HEK293 (cell line): ENCODE measurements at regions not wholly inside any gene's neighbourhood (a gene's known extent, or its start where the extent isn't known, plus 50 kb on each side); places are given as distances from the start of the nearest gene placed in this dataset.
"Not testable (repeated sequence)": the region's sequence is repeated elsewhere in the genome, so short reads cannot be mapped to it uniquely, and the experiment has no call there.

Experiments used
- CTCF ChIA-PET: fragments of 350-600 bp; formaldehyde crosslinking; extraction: SDS; loops from one replicate; lab custom pipeline; 2021; ENCODE audit warnings: antibody characterized with exemption; lab: Yijun Ruan, JAX
- POLR2A ChIA-PET: fragments of 300-600 bp; formaldehyde crosslinking; extraction: SDS; loops from one replicate; lab custom pipeline; 2020; ENCODE audit warnings: antibody characterized with exemption, inconsistent platforms; lab: Yijun Ruan, JAX
- H3K27ac ChIP-seq: fragments of 200-500 bp; sonication (Bioruptor generic); 2 replicates; pipeline ENCODE4 v1.5.1; 2014; ENCODE audit warnings: low read depth, low read length, control low read depth, inconsistent platforms; ENCODE audit errors: extremely low read depth
- H3K36me3 ChIP-seq, 2 experiments: fragments of 200-500 bp in 1 of 2; sonication (Bioruptor generic) in 1 of 2; 1 replicate in 1 of 2; 2 replicates in 1 of 2; pipeline ENCODE4 v1.5.1; 2014 to 2017; ENCODE audit warnings: inconsistent platforms in 2 of 2, low read length in 2 of 2; ENCODE audit not compliant: control insufficient read depth in 2 of 2, insufficient read depth in 1 of 2
- H3K4me1 ChIP-seq: fragments of 200-500 bp; sonication (Bioruptor generic); 2 replicates; pipeline ENCODE4 v1.5.1; 2014; ENCODE audit warnings: mild to moderate bottlenecking, low read length, inconsistent platforms; ENCODE audit not compliant: control insufficient read depth, insufficient read depth
- H3K4me3 ChIP-seq: 2 replicates; pipeline ENCODE4 v1.5.1; 2011; ENCODE audit warnings: low read depth, mild to moderate bottlenecking, control low read depth, low read length, moderate library complexity
- H3K9me3 ChIP-seq: fragments of 200-500 bp; sonication (Bioruptor generic); 2 replicates; pipeline ENCODE4 v1.5.1; 2014; ENCODE audit warnings: low read depth, low read length, inconsistent platforms; ENCODE audit not compliant: control insufficient read depth, insufficient read depth
- KLF7 ChIP-seq: fragments of 450-650 bp; formaldehyde crosslinking; IDR thresholded peaks from 2 replicates; pipeline ENCODE4 v1.5.1; 2016; ENCODE audit warnings: missing biosample characterization, missing genetic modification characterization, borderline replicate concordance
- MYNN ChIP-seq: fragments of 450-650 bp; formaldehyde crosslinking; IDR thresholded peaks from 2 replicates; pipeline ENCODE4 v1.5.1; 2016; ENCODE audit warnings: missing biosample characterization, missing genetic modification characterization, borderline replicate concordance
- ZNF169 ChIP-seq: fragments of 450-650 bp; formaldehyde crosslinking; IDR thresholded peaks from 2 replicates; pipeline ENCODE4 v1.5.1; 2016; ENCODE audit warnings: missing biosample characterization, missing genetic modification characterization
- ZNF184 ChIP-seq: fragments of 450-650 bp; IDR thresholded peaks from 2 replicates; pipeline ENCODE4 v1.5.1; 2018; ENCODE audit warnings: missing biosample characterization, mild to moderate bottlenecking, missing genetic modification characterization
- ZNF654 ChIP-seq: fragments of 450-650 bp; formaldehyde crosslinking; IDR thresholded peaks from 2 replicates; pipeline ENCODE4 v1.5.1; 2016; ENCODE audit warnings: low read depth, missing biosample characterization, missing genetic modification characterization
- TF ChIP-seq, protein P1 (sequence below): fragments of 450-650 bp; formaldehyde crosslinking; IDR thresholded peaks from 2 replicates; pipeline ENCODE4 v1.5.1; 2016; ENCODE audit warnings: missing biosample characterization, missing genetic modification characterization

DNA sequence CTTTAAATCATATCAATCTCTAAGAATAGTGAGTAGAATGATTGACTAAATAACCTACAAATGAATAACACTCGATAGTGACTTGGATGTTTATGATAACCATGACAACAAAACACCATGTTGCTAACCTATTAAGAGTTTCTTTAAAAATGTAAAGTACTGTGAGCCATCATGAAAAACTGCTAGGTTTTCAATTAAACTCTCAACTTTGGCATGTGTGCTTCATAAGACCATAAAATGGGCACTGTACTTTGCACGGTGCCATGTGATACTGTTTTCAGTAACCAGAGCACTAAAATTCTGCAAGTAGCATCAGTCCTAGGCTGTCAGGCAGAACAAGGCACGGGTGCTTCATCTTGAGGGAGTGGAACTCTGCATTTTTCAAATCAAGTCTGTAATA lies 96.2 kb upstream of the TRIM77 start:
- Histone ChIP-seq H3K4me1 (no peaks in the 10 kb centered on the region), H3K4me3 (no peak overlapping the region), H3K36me3 (no peaks in the 10 kb centered on the region), H3K27ac (no peak overlapping the region), H3K9me3 (no peaks in the 10 kb centered on the region)
- TF ChIP-seq MYNN (tag by site-specific recombination) (no peak), ZNF184 (tag by site-specific recombination) (no peak), KLF7 (tag by site-specific recombination) (no peak), ZNF169 (tag by site-specific recombination) (no peak)
- TF ChIP-seq, protein P1, sequence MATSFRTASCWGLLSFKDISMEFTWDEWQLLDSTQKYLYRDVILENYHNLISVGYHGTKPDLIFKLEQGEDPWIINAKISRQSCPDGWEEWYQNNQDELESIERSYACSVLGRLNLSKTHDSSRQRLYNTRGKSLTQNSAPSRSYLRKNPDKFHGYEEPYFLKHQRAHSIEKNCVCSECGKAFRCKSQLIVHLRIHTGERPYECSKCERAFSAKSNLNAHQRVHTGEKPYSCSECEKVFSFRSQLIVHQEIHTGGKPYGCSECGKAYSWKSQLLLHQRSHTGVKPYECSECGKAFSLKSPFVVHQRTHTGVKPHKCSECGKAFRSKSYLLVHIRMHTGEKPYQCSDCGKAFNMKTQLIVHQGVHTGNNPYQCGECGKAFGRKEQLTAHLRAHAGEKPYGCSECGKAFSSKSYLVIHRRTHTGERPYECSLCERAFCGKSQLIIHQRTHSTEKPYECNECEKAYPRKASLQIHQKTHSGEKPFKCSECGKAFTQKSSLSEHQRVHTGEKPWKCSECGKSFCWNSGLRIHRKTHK (tag by site-specific recombination), result no peak
- CTCF ChIA-PET, result no interaction called here
- POLR2A ChIA-PET, result no interaction called here

DNA sequence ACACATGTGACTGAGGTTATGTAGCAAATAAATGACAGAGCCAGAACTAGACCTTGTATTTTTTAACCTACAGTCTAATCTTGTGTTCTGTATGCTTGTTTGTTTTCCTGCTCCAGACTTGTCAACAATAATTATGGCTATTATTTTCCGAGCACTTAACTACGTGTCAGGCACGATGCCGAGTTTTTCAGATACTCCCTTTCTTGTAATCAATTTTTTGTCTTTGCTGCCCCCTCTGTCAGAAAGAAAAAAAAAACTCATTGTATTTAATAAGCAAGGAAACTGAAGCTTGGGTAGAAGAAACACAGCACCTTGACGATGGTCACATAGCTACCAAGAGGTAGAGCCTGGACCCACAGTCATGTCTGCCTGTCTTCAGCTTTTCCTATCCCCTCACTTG lies 95.7 kb upstream of the TRIM77 start:
- not testable (repeated sequence) for H3K36me3 ChIP-seq

DNA sequence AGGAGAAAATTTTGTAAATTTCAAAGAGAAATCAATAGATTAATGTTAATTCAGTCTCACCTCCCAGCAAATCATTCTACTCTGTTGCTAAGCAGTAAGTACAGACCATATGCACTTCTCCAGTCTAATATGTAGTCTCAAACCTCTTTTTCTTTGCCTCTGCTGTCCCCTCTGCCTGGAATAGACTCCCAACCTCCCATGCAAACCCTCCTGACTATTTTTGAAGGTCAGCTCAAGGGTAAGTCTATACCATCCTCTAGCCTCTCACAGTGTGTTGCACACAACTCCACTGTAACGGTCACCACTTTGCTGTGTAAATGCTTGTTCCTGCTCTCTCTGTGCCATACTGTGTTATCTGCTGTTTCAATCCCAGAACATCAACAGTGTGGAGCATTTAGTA lies 94.5 kb upstream of the TRIM77 start:
- POLR2A ChIA-PET, CTCF ChIA-PET, H3K9me3 ChIP-seq, H3K27ac ChIP-seq, H3K36me3 ChIP-seq, H3K4me1 ChIP-seq, H3K4me3 ChIP-seq: not testable (repeated sequence)

More for the DNA sequence above, 95.7 kb upstream of the TRIM77 start:
- H3K27ac ChIP-seq, H3K4me3 ChIP-seq, H3K9me3 ChIP-seq, H3K4me1 ChIP-seq, POLR2A ChIA-PET: not testable (repeated sequence)
- CTCF ChIA-PET, result interaction anchor here (0.6 to 0.7 kb wide), 4 partner anchors 369 to 1000 kb away, joined by 3 to 6 read pairs (median 4); no protein-coding TSS in a partner anchor

DNA sequence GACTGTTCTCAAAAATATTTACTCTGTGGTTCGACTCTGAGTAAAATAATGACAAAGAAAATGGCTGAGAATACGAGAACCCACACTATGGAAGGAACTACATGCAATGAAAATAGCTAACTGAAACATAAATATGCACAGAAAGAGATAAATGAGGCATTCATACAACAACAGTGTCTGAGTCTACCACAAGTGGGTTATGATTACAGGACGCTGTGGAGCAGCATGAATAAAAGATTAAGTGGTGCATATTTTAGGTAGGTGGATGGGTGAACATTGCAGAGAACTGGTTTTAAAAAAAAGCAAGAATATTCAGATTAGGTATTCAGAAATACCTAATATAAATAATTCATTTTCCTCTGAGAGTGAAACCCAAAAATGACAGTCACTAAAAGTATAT lies 93.9 kb upstream of the TRIM77 start:
- POLR2A ChIA-PET, result not testable (repeated sequence)

DNA sequence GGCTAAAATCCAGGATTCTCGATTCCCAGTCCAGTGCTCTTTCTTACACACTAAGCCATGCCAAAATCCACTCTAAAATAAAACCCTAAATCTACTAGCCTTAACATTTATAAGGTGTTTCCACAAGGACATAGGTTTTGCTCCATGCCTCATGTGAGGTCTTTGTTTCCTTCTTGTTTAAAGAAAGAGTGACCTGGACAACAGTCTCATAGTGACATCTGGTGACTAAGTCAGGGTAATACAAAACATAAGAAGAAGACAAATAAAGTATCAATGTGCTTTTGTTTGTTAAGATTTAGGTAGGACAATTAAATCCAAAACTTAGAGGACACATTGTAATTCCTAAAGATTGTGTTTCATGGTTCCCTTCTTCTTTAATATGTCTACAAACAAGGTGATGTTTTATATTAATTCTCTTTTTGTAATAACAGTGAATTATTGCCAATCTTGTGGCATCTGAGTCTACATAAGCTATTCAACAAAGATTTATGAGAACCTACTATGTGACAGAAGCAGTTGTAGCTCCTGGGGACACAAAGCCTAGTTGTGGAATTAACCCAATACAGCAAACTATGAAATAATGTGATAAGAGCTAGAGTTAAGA lies 93.0 kb upstream of the TRIM77 start:
- H3K9me3 ChIP-seq, H3K27ac ChIP-seq, H3K4me1 ChIP-seq, H3K36me3 ChIP-seq, H3K4me3 ChIP-seq, POLR2A ChIA-PET, CTCF ChIA-PET: not testable (repeated sequence)
- TF ChIP-seq ZNF654 (tag by site-specific recombination), result peak; percentile 53

More for the DNA sequence above, 93.9 kb upstream of the TRIM77 start:
- H3K4me1 ChIP-seq, H3K27ac ChIP-seq, H3K4me3 ChIP-seq, CTCF ChIA-PET, H3K36me3 ChIP-seq, H3K9me3 ChIP-seq: not testable (repeated sequence)

DNA sequence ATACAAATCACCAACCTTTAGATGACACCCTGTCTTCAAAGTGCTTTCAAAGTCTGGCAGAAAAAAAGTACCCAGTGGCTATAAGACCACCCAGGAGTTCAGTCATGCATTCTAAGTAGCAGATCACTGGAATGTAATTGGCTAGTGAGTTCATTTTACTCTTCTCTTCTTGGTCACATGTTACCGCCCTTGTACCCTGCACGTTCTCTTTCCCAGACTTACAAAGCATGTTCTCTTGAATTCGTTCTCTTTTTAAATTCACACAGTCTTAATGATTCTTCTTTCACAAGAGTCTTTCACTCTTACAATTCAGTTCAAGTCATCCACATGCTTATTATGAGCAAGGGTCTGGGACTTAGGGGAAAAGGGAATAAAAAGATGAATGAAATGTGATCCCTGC lies 89.4 kb upstream of the TRIM77 start:
- POLR2A ChIA-PET, H3K4me1 ChIP-seq, H3K4me3 ChIP-seq, CTCF ChIA-PET, H3K36me3 ChIP-seq, H3K9me3 ChIP-seq, H3K27ac ChIP-seq: not testable (repeated sequence)
